ENCODE measurements at regions not wholly inside any gene's neighbourhood (a gene's known extent, or its start where the extent isn't known, plus 50 kb on each side); places are given as distances from the start of the nearest gene placed in this dataset.

- TF ChIP-seq CTCF (conservative IDR thresholded peaks at IDR 0.05 in 1 of 2, IDR thresholded peaks at IDR 0.05 in 1 of 2; ENCODE audit: extremely low read depth in 1 of 2, insufficient read depth in 1 of 2, low read depth in 1 of 2, low read length in 2 of 2) (no peak), EZH2 (IDR thresholded peaks at IDR 0.05; ENCODE audit: borderline replicate concordance, low read length) (no peak)
Observed at GRCh38 chr4:55241461-55241860, 104.6 kb upstream of the SRD5A3 start.

All from mammary epithelial cell (primary cell).